HG03135 (cell line): ENCODE measurements at regions not wholly inside any gene's neighbourhood (a gene's known extent, or its start where the extent isn't known, plus 50 kb on each side); places are given as distances from the start of the nearest gene placed in this dataset.

Experiments
- ATAC-seq: cut with Tn5 transposase; IDR thresholded peaks from one replicate; pipeline ENCODE4 v1.9.1; 2021; ENCODE audit warnings: mild to moderate bottlenecking, moderate library complexity; ENCODE audit not compliant: unreplicated experiment

DNA sequence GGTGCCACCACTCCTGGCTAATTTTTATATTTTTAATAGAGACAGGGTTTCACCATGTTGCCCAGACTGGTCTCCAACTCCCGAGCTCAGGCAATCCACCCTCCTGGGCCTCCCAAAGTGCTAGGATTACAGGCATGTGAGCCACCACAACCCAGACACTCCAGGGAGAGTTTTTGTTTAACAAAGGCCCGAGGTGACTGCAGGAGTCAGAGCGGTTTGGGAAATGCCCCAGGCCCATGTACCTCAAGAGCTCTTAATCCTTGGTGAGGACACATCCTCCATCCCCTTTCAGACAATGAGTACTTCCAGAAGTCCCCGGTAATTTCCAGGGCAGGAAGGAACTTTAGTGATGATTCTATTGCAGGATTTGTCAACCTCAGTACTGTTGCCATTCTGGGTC is 176.0 kb downstream of the ESRRB start:
- ATAC-seq: no peak

DNA sequence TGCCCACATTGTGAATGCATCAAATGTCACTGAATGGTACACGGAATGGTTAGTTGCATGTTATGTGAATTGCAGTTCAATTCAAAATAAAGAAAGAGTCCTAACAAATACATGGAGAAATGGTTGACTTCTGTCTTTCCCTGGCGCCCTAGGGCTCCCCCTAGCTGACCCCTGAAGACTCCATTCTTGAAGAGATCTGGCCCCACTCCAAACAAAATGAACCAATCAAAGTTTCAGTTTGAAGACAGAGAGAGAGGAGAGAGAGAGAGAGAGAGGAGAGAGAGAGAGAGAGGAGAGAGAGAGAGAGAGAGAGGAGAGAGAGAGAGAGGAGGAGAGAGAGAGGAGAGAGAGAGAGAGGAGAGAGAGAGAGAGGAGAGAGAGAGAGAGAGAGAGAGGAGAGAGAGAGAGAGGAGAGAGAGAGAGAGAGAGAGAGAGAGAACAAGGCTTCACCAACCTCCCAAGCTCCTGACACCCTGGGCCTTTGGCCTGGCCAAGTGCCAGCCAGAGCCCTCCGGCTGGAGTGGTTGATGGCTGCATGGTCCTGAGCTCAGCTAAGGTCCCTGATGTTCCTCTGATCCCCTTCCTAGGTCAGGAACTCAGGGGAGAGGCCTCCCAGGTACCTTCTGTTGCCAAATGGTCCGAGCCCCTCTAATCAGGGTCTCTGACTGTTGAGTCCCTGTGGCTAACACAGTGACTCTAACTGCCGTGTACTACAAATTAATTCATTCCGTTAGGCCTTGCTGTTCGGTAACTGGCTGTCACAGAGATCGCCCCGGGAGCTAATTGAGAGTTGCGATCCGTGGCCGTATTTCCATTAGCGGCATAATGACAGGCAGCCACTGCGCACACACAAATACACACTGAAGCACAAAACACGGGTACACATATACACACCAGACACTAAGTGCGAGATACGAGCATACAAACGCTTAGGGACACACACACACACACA is 188.8 kb downstream of the ESRRB start:
- no peak for ATAC-seq

DNA sequence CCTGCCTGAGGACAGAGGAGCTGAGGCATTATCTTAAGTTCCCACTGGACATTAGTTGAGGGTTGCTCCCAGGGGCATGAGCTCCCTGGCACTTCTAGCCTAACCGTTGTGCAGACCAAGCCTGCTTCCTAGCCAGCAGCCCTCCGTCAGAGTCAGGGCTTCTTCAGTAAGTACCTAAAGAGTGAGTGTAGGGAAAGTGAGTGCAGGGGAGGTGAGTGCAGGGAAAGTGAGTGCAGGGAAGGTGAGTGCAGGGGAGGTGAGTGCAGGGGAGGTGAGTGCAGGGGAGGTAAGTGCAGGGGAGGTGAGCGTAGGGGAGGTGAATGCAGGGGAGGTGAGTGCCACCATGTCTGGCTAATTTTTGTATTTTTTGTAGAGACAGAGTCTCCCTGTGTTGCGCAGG is 190.5 kb downstream of the ESRRB start:
- no peak for ATAC-seq

DNA sequence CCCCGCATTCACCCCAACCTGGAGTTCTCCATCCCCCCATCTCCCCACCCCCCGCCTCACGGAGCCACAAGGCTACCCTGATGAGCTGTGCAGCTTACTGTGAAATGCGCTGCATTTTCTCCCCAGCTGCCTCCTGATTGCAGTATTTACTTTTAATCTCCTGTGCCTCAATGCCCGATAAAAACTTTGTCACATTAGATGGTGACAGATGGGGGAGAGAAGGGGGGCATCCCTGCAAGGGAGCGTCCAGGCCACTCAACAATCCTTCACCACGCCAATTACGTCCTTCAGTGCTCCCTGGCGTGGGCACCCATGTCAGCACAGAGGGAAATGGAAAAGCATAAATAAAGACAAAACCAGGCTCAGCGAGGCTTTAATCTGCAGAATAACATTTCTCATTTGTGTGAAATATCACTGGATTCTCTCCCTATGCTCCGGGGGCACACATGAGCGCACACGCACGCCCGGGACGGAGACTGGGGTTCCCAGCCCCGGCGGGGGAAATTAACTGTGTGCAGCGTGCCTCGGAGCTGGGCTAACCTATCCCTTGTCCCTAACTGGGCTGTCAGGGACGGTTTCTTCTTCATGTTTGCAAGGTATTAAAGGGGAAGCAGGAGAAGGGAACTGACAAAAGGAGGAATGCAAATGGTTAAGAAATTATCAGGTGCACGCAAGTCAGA is 186.7 kb upstream of the VASH1 start:
- no peak for ATAC-seq

DNA sequence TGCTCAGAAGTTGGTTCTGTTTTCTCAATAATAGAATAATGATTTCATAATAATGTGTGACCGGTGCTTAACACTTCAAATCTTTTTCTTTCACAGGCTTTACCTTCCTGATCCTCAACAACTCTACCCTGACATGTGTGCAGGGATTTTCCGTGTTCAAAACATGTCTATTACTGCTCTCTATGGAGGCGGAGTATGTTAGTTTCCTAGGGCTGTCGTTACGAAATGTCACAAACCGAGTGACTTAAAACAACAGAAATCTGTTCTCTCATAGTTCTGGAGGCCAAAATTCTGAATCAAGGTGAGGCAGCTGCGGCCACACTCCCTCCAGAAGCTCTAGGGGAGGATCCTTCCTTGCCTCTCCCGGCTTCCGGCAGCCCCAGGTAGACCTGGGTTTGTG is 186.2 kb upstream of the VASH1 start:
- no peak for ATAC-seq

DNA sequence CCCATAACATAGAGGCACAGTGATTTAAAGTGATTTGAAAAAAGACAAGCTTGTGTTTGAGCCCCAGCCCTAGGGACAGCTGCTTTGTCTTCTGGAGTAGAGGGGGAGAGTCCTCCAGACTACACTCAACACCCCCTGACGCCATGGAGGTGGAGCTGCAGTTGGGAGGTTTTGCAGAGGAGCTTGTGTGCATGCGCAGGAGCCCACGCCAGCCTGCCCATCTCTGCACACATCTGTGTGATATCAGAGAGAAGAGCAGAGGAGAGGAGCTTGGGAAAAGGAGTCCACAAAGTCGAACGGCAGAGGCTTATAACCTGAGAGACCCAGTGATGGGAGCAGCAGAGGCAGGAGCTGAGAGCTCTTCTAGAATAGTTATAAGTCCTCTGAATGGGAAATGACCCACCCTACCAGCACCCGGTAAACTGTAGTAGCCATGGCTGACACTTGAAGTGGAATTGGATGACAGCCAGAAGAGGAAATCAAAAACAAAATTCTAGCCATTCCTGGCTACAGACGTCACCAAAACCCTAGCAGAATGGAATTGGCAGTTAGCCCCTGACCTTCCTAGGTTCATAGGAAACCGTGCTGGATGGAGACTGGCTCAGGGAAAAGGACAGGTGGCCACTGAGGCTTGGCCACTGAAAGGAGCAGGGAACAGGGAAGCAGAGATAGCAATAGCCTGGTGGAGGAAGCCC is 185.1 kb upstream of the VASH1 start:
- no peak for ATAC-seq

DNA sequence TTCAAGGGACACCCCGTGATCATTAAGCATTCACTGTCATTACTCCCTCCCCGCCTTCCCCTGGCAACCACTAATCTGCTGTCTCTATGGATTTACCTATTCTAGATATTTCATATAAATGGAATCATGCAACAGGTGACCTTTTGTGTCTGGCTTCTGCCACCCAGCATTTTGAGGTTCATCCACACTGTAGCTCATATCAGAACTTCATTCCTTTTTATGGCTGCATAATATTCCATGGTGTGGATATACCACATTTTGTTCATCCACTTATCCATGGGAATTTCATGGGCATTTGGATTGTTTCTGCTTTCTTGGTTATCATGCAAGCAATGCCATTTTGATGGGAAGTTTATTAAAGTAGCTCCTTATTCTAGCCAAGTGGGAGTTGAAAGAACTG is 184.2 kb upstream of the VASH1 start:
- ATAC-seq: no peak

DNA sequence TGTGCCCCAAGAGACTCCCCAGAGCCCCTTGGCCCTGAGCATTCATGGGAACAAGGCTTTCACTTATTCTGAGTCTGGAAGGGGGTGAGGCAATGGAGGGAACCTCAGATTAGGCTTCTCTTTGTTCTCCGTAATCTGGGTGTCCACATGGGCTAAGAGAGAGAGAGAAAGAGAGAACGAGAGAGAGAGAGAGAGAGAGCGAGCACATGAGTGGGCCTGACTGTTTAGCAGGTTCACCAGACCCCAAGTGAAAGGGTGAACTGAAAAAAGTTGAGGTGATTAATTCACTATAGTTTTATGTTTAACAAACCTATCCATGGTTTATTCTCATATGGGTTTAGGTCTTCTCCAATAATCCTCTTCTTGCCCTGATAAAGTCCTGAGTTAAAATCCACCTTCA is 183.4 kb upstream of the VASH1 start:
- ATAC-seq: no peak

DNA sequence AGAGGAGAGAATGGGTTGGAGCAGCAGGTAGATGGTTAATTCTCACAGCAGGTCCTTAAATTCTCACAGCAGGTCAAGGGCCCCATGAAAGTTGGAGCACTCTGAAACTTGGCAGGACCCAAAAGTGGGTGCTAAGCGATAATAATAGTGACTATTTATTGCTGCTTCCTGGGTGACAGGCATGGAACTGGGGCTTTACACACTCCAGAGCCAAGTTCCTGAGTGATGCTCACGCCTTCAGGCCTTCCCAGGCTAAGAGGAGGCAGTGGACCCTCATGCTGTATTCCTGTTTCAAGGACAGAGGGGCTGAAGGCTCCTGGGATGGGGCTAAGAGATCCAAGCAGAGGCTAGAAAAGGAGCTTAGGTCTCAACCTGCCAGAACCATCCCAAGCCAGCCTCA is 180.9 kb upstream of the VASH1 start:
- no peak for ATAC-seq

DNA sequence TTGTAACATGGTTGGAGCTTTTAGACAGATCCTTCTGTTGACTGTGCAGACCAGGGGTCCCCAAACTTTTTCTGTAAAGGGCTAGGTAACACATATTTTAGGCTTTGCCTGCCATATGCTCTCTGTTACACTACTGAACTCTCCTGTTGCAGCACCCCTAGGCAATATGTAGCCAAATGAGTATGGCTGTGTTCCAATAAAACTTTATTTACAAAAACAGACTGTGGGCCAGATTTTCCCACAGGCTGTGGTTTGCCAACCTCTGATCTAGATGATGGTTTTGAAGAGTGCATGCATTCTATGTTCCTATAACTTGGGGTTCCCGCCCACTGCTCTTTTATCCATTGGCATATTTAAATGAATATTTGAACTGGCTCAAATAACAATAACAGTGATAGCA is 180.3 kb upstream of the VASH1 start:
- ATAC-seq: no peak

DNA sequence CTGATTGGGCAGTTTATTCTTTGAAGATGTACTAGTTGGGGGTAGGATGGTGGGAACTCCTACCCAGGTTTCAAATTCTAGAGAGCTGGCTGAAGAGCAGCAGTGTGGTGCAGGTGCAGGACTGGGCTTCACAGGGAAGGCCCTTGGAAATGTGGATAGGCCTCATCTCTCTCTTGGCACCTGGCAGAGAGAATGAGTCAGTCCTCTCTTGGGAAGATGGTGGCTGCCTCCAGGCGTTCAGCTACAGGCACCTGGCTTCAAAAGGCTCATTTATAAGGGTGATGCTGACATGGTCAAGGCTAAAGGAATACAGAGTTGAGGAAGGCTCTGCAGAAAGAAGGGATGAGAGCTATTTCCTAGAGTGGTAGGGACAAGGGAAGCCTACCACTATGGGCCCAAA is 179.7 kb upstream of the VASH1 start:
- ATAC-seq: no peak

DNA sequence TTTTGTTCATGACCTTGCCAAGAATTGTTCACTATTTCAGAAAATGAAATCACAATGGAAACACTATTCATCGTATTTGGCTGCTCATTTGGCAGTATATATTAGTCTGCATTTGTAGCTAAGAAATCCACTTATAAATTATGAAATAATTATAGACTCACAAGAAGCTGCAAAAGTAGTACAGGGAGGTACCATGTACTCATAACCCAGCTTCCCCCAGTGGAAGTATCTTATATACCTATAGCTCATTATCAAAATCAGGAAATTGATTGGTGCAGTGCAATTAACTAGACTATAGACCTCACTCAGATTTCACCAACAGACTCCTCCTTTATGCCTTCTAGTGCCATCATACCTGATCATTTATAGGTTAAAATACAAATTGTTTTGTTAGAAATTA is 178.8 kb upstream of the VASH1 start:
- no peak for ATAC-seq

DNA sequence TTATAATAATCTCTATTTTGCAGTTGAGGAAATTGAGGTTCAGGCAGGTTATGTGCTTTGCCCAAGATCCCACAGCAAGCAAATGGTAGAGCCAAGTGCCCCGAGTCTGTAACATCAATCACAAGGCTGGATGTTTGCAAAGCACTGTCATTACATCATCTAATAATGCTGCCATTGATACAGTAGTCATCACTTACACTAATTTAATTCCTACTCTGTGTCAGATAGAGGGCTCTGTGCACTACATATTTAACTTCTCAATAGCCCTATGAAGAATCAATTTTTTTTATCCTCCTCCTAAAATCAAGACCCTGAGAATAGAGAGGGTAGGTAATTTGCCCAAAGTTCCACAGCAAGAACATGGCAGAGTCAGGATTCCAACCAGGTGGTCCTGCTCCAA is 178.1 kb upstream of the VASH1 start:
- ATAC-seq: no peak

DNA sequence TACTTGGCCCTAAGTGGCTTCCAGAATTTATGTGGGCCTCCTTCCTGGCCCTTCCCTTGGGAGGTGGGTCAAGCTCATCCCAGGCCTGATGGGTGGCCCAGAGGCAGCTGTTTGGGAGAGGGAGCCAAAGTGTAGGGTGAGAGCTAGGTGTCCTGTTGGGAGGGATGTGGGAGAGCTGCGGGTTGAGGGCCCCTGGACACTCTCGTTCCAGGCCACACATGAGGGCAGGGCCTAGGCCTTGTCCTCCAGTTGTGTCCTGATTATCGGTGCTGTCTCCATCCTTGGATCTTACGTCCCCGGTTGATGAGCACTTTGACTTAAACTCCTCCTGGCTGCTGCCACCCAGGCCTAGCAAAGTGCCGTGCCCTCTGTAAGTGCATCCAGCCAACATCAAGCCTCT is 177.5 kb upstream of the VASH1 start:
- no peak for ATAC-seq

DNA sequence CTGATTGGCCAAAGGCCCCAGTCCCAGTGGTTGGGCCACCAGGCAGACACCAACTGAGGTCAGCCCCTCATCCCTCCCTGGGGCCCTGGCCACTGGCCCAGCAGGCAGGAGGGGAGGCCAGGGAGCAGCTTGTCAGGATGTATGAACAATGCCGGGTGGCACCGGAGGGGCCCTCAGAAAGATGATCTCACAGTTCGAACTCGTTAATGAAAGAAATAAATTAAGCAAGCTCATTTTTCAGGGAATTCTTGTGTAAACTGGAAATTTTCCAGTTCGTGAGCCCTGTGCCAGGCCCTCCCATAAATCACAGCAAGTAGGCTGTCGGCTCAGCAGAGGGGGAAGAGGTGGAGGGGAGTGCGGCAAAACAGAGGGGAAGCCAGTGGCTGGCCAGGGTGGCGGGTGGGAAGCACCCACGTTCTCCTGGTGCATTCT is 177.0 kb upstream of the VASH1 start:
- ATAC-seq: no peak

DNA sequence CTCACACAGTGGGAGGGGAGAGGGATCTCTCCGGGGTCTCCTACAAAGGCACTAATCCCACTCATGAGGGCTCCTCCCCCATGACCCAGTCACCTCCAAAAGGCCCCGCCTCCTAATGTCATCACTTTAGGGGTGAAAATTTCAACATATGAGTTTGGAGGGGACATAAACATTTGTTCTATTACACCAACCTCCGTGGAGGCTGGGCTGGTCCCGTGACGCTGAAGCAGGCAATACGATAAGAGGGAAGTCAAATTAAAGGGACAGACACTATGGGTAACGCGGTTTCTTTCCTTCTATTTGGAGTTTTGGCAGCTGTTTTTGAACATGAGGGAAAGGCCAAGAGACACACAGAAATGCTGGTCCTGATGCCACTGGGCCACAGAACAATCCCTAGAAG is 175.7 kb upstream of the VASH1 start:
- ATAC-seq: no peak

DNA sequence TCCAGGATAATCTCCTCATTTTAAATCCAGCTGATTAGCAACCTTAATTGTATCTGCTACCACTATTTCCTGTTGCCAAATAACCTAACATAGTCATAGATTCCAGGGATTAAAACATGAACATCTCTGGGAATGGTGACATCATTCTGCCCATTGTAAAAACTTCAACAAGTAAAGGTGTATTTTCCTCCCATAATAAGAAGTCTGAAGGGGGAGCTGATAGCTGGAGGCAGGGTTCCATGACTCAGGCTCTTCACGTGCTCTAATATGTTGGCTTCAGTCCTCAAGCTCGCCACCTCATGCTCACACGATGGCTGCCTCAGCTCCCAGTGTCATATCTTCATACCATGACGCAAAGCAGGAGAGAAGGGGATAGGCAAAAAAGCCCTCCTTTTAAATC is 172.0 kb upstream of the VASH1 start:
- ATAC-seq: no peak

DNA sequence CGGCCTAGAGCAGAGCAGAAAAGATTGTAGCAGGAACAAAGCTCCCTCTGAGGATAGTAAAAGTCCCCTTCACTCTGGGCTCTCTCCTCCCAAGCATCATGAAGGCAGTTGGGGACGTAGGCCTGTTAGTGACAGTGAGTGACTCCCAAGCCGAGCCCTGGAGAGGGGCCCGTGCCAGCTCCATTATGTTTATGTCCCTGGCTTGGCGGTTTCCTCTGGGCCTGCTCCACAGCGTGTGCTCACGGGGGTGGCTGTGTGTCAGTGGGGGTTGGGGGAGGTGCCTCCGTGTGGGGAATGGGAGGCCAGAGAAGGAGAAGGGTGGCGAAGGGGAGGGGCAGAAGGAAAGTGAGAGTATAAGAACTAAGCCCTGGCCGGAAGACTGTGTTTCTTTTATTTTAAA is 170.0 kb upstream of the VASH1 start:
- ATAC-seq: no peak

DNA sequence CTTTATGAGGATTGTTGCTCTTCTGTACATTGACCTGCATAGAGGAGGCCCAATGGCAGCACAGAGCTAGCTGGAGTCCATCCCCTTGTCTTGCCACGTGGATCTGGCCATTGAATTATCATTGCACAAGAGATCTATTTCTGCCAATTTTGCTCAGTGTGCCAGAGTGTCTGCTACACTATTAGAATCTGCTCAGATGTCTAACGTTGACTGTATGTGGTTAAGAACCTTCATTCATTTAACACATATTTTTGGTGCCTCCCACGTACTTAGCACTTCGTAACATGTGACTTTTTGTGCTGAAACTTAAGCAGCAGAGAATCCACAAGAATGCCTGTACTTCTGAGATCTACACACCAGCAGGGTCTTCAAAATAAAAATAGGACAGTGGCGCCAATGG is 166.0 kb upstream of the VASH1 start:
- ATAC-seq: no peak

DNA sequence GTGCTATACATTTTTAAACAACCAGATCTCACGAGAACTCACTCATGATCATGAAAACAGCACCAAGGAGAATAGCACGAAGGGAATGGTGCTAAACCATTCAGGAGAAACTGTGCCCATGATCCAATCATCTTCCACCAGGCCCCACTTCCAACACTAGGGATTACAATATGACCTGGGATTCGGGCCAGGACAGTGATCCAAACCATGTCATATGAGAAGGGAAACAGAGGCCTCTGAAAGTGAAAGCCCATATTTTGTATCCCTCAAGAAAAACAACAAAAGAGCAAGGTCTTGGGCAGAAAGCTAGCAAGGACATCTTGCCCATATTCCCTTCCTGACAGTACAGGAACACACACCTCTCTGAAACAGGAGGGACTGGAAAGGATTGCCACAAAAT is 163.9 kb upstream of the VASH1 start:
- no peak for ATAC-seq

DNA sequence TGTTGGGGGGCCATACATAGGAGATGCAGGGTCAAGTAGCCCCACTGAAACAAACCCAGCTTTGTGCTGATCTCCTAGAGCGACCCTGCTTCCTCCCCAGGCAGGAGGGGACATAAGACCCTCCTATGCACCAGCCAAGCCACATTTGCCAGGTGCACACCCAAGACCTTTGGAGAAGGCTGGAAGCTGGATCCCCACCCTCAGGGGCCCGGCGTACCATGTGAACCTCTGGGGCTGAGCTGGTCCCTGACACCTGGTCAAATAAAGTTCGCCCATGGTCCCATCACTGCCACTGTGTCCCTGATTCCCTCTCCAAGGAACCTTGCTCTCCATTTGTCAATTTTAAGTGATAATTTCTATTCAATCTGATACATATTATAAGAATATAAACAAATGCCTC is 162.1 kb upstream of the VASH1 start:
- ATAC-seq: no peak
